ENCODE measurements at regions not wholly inside any gene's neighbourhood (a gene's known extent, or its start where the extent isn't known, plus 50 kb on each side); places are given as distances from the start of the nearest gene placed in this dataset.

GRCh38 chr18:4987452-4988405 lies 209.3 kb downstream of the AKAIN1 start:
- no peak overlapping the region for H3K4me3 ChIP-seq
- 62 to 74% methylated on average over 10 of the region's 10 CpGs for WGBS, 2 donors
- intact Hi-C loops (cut with DNase I), result no loop called here

GRCh38 chr18:4986677-4987076 lies 210.4 kb downstream of the AKAIN1 start:
- H3K27ac ChIP-seq, result no peak overlapping the region
- DNase-seq, result no peak
- peaks cover 0 to 10% (median 0%) of the 10 kb centered on the region in 4 donors for H3K9me3 ChIP-seq
- 75 to 80% methylated on average over 6 of the region's 6 CpGs for WGBS, 2 donors
- intact Hi-C loops (cut with DNase I), result no loop called here
- H3K27me3 ChIP-seq, result no peaks in the 10 kb centered on the region
- no peaks in the 10 kb centered on the region for H3K4me1 ChIP-seq
- no peak overlapping the region for H3K4me3 ChIP-seq
- H3K36me3 ChIP-seq, result no peaks in the 10 kb centered on the region
- TF ChIP-seq EP300 (IDR thresholded peaks at IDR 0.05) (no peak), CTCF (IDR thresholded peaks at IDR 0.05) (no peak), POLR2AphosphoS5 (IDR thresholded peaks at IDR 0.05) (no peak), POLR2A (IDR thresholded peaks at IDR 0.05) (no peak)

More at GRCh38 chr18:4987452-4988405, 209.3 kb downstream of the AKAIN1 start:
- Histone ChIP-seq H3K36me3 (no peaks in the 10 kb centered on the region), H3K4me1 (no peaks in the 10 kb centered on the region), H3K9me3 (peaks cover 0 to 10% (median 0%) of the 10 kb centered on the region in 4 donors), H3K27ac (no peak overlapping the region), H3K27me3 (no peaks in the 10 kb centered on the region)
- DNase-seq, result no peak
- TF ChIP-seq CTCF (IDR thresholded peaks at IDR 0.05) (no peak), EP300 (IDR thresholded peaks at IDR 0.05) (no peak), POLR2AphosphoS5 (IDR thresholded peaks at IDR 0.05) (no peak), POLR2A (IDR thresholded peaks at IDR 0.05) (no peak)

- intact Hi-C loops (cut with DNase I), result no loop called here
- H3K9me3 ChIP-seq, result peaks cover 0 to 10% (median 0%) of the 10 kb centered on the region in 4 donors
Observed at GRCh38 chr18:4986066-4986465, 211.0 kb downstream of the AKAIN1 start.

GRCh38 chr18:4961121-4961909 lies 235.7 kb downstream of the AKAIN1 start:
- Histone ChIP-seq H3K27me3 (no peaks in the 10 kb centered on the region), H3K4me3 (no peak overlapping the region), H3K36me3 (no peaks in the 10 kb centered on the region), H3K27ac (no peak overlapping the region), H3K4me1 (no peaks in the 10 kb centered on the region), H3K9me3 (peaks cover 0 to 7% (median 3%) of the 10 kb centered on the region in 4 donors)
- TF ChIP-seq EP300 (IDR thresholded peaks at IDR 0.05) (no peak), POLR2A (IDR thresholded peaks at IDR 0.05) (no peak), CTCF (IDR thresholded peaks at IDR 0.05) (no peak), POLR2AphosphoS5 (IDR thresholded peaks at IDR 0.05) (no peak)
- intact Hi-C loops (cut with DNase I), result no loop called here
- WGBS, 2 donors, result 82 to 89% methylated on average over 4 of the region's 4 CpGs
- no peak for DNase-seq

More at GRCh38 chr18:4986066-4986465, 211.0 kb downstream of the AKAIN1 start:
- Histone ChIP-seq H3K4me3 (no peak overlapping the region), H3K27me3 (no peaks in the 10 kb centered on the region), H3K36me3 (no peaks in the 10 kb centered on the region), H3K4me1 (no peaks in the 10 kb centered on the region), H3K27ac (no peak overlapping the region)
- no peak for DNase-seq
- TF ChIP-seq CTCF (IDR thresholded peaks at IDR 0.05), result no peak
- TF ChIP-seq POLR2AphosphoS5 (IDR thresholded peaks at IDR 0.05), result no peak
- no peak for TF ChIP-seq POLR2A (IDR thresholded peaks at IDR 0.05)
- no peak for TF ChIP-seq EP300 (IDR thresholded peaks at IDR 0.05)
